SW 1271 (cell line): ENCODE measurements at regions not wholly inside any gene's neighbourhood (a gene's known extent, or its start where the extent isn't known, plus 50 kb on each side); places are given as distances from the start of the nearest gene placed in this dataset.

Experiments
- DNase-seq, 2 experiments: peaks; one replicate each; lab custom pipeline; 2025; lab: John Stamatoyannopoulos, UW

- DNase-seq = no peak
These were observed 223.0 kb upstream of the MCTP2 start for GRCh38 chr15:94008104-94009074.

- no peak for DNase-seq
These were observed 226.7 kb upstream of the MCTP2 start for GRCh38 chr15:94004697-94005096.

DNA sequence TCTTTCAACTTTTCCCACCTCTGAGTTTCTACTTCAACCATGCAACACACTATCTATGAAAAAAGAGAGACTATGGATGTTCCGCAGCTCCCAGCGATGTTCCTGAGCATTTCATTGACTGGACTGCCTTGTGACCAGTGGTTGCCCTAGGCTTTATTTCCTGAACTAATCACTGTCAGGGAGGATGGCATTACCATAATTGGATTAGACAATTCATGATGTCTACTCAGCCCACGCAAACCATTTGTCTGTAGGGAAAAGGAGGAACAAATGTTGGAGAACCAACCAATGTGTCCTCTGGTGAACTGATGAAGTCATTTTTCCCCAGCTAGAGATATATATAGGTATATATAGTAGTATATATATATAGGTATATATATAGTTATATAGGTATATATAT, 229.3 kb upstream of the MCTP2 start:
- DNase-seq = no peak

DNA sequence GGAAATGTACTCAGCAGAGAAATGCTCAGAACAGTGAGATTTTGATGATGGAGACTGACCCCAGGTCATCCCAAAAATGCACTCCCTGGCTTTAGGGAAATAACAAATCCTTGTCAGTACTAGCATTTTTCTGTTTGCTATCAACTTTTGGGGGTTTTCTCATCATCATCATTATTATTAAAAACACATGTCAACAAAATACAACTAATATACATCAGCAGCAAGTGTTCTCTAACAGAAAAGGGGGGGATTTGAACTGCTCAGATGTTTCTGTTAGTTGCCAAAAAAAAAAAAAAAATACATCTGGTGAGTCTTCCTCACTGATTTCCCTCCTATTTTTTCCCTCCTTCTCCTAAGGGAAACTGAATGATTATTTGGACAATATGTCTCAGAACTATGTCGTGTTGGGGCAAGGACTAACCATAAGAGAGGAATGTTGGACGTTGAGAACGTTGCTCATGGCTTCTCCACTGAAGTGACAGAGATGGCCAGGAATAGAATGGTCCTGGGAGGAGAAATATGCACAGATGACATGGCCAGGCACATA, 230.0 kb upstream of the MCTP2 start:
- no peak for DNase-seq

GRCh38 chr15:94000606-94001005, 230.8 kb upstream of the MCTP2 start:
- DNase-seq = no peak

- DNase-seq = peak in 1 of 2 experiments; percentile 20
These were observed 234.2 kb upstream of the MCTP2 start for GRCh38 chr15:93997071-93997658.

GRCh38 chr15:93989440-93989998, 241.8 kb upstream of the MCTP2 start:
- DNase-seq = no peak

GRCh38 chr15:93987068-93987467, 244.3 kb upstream of the MCTP2 start:
- no peak for DNase-seq

DNA sequence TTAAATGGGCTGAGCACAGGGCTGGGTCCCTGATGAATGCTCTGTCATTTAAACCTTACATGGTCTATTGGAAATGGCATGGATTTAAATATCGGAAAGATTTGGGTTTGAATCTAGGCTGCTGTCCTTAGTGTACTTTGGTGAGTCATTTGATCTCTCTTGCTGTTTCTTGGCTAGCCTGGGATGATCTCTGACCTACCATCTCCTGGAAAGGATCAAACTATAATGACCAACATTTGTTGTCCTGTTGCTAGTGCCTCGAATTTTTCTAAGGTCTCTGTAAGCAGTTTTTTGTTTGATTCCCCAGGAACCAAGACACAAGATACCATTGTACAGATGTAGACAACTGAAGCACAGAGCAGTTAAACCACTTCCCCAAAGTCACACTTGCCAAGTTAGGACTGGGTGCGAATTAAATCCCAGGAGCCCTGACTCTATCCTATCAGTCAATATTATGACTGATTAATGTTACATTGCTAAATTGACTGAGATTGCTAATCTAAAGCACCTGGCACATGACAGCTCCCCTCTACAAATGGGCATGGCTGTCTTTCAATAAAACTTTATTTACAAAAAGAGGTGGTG, 244.9 kb upstream of the MCTP2 start:
- DNase-seq = no peak

DNA sequence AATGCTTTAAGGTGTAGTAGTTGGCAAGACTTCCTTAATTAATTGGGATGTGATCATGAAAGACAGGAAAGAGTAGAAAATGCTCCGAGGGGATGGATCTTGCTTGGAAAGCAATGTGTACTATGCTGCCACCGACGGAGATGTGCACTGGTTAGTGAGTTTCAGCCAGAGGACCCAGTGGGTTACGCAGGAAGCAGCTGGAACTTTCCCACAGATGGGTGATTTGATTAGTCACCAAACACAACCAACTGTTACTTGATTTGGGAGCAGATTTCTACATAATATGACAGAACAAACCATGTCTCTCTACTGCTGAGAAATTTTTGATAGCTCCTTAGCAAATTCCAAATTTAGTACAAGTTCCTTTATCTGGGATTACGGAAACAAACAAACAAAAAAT, 245.4 kb upstream of the MCTP2 start:
- no peak for DNase-seq

GRCh38 chr15:93985176-93985575, 246.2 kb upstream of the MCTP2 start:
- no peak for DNase-seq

GRCh38 chr15:93983526-93983925, 247.8 kb upstream of the MCTP2 start:
- no peak for DNase-seq

DNA sequence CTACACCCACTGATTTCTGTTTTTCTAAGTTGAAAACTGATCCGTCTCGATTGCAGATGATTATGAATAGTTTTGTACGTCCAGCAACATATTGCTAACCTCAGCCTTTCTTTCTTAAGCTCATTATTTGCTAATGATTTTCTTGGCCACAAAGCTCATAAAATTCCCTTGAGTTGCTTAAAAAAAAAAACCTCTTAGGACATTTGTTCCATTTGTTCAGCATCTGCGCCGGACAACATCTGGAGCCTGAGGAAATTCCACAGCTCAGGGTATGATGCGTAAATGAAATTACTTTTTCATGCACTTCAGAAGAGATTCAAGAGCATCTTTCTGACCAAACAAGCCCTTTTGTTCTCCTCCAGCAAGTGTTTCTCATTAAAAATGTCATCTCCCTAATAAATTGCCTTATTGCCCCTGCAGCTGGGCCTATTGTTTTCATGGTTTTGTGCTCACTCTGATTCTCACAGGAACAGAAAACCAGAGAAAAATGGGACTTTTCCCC, 249.1 kb upstream of the MCTP2 start:
- DNase-seq = no peak

DNA sequence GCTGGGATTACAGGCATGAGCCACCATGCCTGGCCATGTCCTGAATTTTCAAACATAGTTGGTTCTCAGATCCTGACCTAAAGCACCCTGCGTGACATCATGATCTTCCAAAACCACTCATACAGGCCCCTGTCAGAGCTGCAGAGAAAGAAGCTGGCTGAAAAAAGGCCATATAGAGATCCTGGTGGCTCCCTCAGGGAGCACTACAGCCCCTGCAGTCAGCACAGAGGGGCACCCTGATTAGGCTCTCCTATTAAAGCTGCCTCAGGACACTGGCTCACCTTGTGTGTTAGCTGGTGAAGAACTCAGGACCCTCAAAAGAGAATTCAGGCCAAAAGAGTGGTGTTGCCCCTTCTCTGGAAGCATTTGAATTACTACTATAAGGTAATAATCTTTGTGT, 249.7 kb upstream of the MCTP2 start:
- DNase-seq = no peak

DNA sequence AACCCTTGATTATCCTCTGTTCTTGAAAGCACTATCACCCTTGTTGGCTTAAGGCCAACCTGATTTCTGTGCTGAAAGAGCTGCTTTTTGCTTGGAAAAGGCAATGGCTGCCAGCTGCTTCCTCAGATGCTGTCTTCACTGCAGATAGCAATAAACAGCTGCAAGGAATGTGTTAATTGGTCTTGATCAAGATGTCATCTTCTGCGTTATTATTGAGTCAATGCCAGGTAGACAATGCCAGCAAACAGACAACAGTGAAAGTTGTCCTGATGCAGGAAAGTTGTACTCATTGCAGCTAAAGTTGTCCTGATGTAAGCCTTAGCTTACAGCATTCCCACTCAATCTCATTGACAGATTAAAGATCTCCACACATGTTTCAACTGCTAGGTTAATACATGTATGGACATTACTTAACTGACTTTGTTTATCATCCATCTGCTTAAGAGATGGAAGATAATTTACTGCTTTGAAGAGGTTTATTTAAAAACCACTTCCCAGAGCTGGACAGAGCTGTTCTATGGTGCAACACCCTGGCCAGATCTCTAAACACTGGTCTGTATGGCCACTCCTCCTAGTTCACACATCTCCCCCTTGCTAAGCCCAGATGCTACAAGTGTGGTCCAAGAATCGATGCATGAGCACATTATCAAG, 251.0 kb upstream of the MCTP2 start:
- no peak for DNase-seq

- DNase-seq = peak in 1 of 2 experiments; percentile 71
These were observed 256.4 kb upstream of the MCTP2 start for GRCh38 chr15:93974804-93975481.

DNA sequence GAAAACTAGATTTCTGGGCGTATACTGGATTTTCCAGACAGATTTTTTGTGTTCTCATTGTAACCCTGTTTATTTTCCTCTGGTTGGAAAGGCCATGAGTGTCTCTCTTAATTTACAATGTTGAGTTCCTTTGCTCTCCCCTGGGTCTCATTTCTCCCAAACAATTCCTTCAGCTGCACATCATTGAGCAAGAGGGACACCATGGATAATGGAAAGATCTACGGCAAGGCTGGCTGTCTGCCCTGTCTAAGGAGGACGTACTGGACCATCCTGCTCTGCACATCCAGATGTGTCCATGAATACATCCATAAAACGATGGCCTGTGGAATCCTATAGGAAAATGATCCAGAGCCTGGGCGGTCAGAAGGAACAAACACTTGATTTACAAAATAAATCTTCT, 258.1 kb upstream of the MCTP2 start:
- DNase-seq = no peak

- no peak for DNase-seq
These were observed 262.6 kb upstream of the MCTP2 start for GRCh38 chr15:93968773-93969172.

DNA sequence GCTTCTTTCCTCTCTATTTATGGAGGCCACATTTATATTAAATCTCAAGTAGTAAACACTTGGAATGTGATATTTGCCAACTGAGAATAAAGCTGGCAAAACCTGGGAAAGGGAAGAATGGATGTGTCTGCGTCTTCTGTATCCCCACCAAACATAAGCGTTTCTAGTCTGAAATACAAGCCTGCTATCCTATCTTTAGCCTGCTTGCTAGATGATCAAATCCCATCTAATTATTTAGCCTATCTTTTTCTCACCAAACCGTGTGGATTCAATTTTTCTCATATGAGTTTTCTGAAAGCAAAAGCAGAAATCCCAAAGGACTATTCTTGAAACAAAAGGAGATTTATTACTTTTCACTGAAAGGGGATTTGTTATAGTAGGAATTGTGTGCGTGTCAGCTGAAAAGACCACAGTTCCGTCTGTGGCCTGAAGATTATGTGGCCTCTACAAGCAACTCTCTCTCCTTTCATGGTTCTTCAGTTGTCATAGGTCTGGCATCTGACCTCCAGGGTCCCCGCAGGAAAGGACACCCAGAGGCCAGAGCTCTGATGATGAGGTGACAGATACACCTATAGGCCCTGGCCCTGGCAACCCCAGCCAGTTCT, 266.0 kb upstream of the MCTP2 start:
- no peak for DNase-seq

DNA sequence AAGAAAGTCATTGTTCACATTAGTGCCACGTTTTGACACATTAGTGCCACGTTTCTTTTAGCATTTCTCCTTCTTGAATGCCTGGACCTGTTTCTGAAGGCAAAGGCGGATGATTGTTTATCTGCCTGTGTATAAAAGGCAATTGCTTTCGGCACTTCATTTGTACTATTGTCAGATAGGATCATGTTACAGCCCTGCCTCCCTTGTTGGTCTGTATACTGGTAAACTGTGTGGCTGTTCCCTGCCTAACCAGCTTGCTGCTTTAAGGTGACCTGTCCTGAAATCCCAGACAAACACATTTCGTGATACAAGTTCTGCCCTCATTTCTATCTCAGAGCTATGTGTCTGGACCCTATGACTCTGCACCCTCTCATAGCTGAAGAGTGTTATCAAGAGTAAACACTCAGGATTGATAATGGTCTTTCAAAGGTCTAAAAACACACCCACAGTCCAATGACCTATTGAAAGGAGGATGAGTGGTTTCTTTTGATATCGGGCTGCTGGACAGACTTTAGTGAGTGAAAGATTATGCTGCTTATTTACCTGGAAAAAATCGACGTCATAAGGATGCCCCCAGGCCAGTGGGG, 276.3 kb upstream of the MCTP2 start:
- DNase-seq = no peak
